HepG2 (cell line): ENCODE measurements at regions not wholly inside any gene's neighbourhood (a gene's known extent, or its start where the extent isn't known, plus 50 kb on each side); places are given as distances from the start of the nearest gene placed in this dataset.

Experiments used
- ATAC-seq: fragments of 200-7000 bp; cut with Tn5 transposase; 3 replicates; pipeline ENCODE4 v1.9.1; 2020; ENCODE audit warnings: mild to moderate bottlenecking, moderate library complexity
- BruUV-seq: library from RNA; stranded (reverse); fragments of 400-500 nt; replicated peaks from 2 replicates; lab custom pipeline; 2021; lab: Mats Ljungman, UMichigan
- CTCF ChIA-PET: fragments of 300-600 bp; formaldehyde crosslinking; extraction: SDS; loops from one replicate; lab custom pipeline; 2021; ENCODE audit warnings: low total read pairs, inconsistent platforms, low intra/inter-chr PET ratio; lab: Yijun Ruan, JAX
- POLR2A ChIA-PET: fragments of 350-600 bp; sonication (Branson Sonifier 250); formaldehyde crosslinking; loops from one replicate; lab custom pipeline; 2020; ENCODE audit warnings: antibody characterized with exemption, inconsistent platforms; lab: Yijun Ruan, JAX
- DNase-seq: peaks from one replicate; pipeline ENCODE4 v3.0.0-alpha.2; 2015; ENCODE audit warnings: low spot score
- FAIRE-seq: peaks from 3 replicates; lab custom pipeline; 2011; peaks lifted over from hg19 to GRCh38; lab: Jason Lieb, UNC
- H2AFZ ChIP-seq: one replicate; pipeline ENCODE4 v1.6.1; 2011; ENCODE audit warnings: low read length, inconsistent platforms
- H3K27ac ChIP-seq: fragments of 300-600 bp; 3 replicates; pipeline ENCODE4 v1.8.0; 2011; ENCODE audit warnings: mixed run types, mild to moderate bottlenecking, mixed read lengths, low read length, inconsistent platforms; ENCODE audit not compliant: insufficient read depth; ENCODE audit errors: extremely low read length
- H3K27me3 ChIP-seq, 2 experiments: fragments of 200-600 bp in 1 of 2; 2 replicates in 1 of 2; 3 replicates in 1 of 2; pipeline versions ENCODE4 v1.6.0 to v1.8.0; 2011; ENCODE audit warnings: low read length in 2 of 2, mild to moderate bottlenecking in 2 of 2, moderate library complexity in 2 of 2, inconsistent platforms in 1 of 2; ENCODE audit not compliant: insufficient read depth in 2 of 2, control insufficient read depth in 1 of 2
- H3K36me3 ChIP-seq, 2 experiments: fragments of 200-600 bp in 1 of 2; replicated peaks in 1 of 2; 2 replicates in 1 of 2; 3 replicates in 1 of 2; pipeline versions ENCODE4 v1.5.1 to v1.8.0; 2011; ENCODE audit warnings: low read length in 2 of 2, inconsistent platforms in 1 of 2; ENCODE audit not compliant: insufficient read depth in 2 of 2, control insufficient read depth in 1 of 2
- H3K4me1 ChIP-seq: 2 replicates; pipeline ENCODE4 v1.5.1; 2012; ENCODE audit warnings: low read length, inconsistent platforms; ENCODE audit not compliant: insufficient read depth
- H3K4me2 ChIP-seq: 2 replicates; pipeline ENCODE4 v1.6.0; 2011; ENCODE audit warnings: low read depth, low read length, inconsistent platforms
- H3K4me3 ChIP-seq, 3 experiments: fragments of 200-600 bp in 1 of 3; sonication (generic), shearing (Covaris generic) in 1 of 3; replicated peaks in 1 of 3; 2 replicates each; pipeline ENCODE4 v1.5.1; 2011 to 2016; ENCODE audit warnings: low read length in 3 of 3, inconsistent platforms in 2 of 3, low read depth in 2 of 3, mild to moderate bottlenecking in 2 of 3, control low read depth in 1 of 3, mixed read lengths in 1 of 3; ENCODE audit not compliant: insufficient read depth in 1 of 3
- H3K79me2 ChIP-seq: one replicate; pipeline ENCODE4 v1.6.1; 2011; ENCODE audit warnings: low read length, inconsistent platforms; ENCODE audit not compliant: insufficient read depth
- H3K9ac ChIP-seq: 2 replicates; pipeline ENCODE4 v1.6.0; 2011; ENCODE audit warnings: mild to moderate bottlenecking, low read depth, low read length, inconsistent platforms; ENCODE audit not compliant: insufficient read depth
- H3K9me3 ChIP-seq: 2 replicates; pipeline ENCODE4 v1.5.1; 2012; ENCODE audit warnings: mild to moderate bottlenecking, low read length
- H4K20me1 ChIP-seq: 2 replicates; pipeline ENCODE4 v1.6.0; 2011; ENCODE audit warnings: inconsistent platforms, mild to moderate bottlenecking, low read length, moderate library complexity; ENCODE audit not compliant: insufficient read depth
- MIER2 ChIP-seq: IDR thresholded peaks from 2 replicates; pipeline ENCODE4 v1.6.1; 2016; ENCODE audit warnings: missing biosample characterization, missing genetic modification reagents
- NFKB2 ChIP-seq: sonication (generic); formaldehyde crosslinking; IDR thresholded peaks from 2 replicates; pipeline ENCODE4 v1.4.0; 2020; ENCODE audit warnings: missing genetic modification reagents, borderline replicate concordance
- NFKBIZ ChIP-seq: IDR thresholded peaks from 2 replicates; pipeline ENCODE4 v1.6.1; 2018; ENCODE audit warnings: missing genetic modification reagents, missing compliant biosample characterization
- RBAK ChIP-seq: sonication (generic); formaldehyde crosslinking; IDR thresholded peaks from 2 replicates; pipeline ENCODE4 v1.5.1; 2020; ENCODE audit warnings: mild to moderate bottlenecking, missing genetic modification reagents
- ZNF234 ChIP-seq: sonication (generic); formaldehyde crosslinking; conservative IDR thresholded peaks from 2 replicates; pipeline ENCODE4 v1.5.1; 2020; ENCODE audit warnings: mild to moderate bottlenecking, missing genetic modification reagents
- ZNF331 ChIP-seq: sonication (generic); formaldehyde crosslinking; IDR thresholded peaks from 2 replicates; pipeline ENCODE4 v1.4.0; 2020; ENCODE audit warnings: missing genetic modification reagents
- ZNF746 ChIP-seq: sonication (generic); formaldehyde crosslinking; IDR thresholded peaks from 2 replicates; pipeline ENCODE4 v1.8.0; 2022; ENCODE audit warnings: mild to moderate bottlenecking, missing genetic modification reagents
- WGBS: methylation state at CpG from one replicate; pipeline ENCODE4 v1.1.6; 2017; ENCODE audit warnings: low lambda C conversion rate; 5-methylcytosine and 5-hydroxymethylcytosine counted together
- in situ Hi-C: cut with HindIII; loops from 2 replicates; pipeline ENCODE4 v1.10.0; 2017; ENCODE audit warnings: low pct_unique_long_range_greater_than_20kb; ENCODE audit not compliant: extremely low pct_ligation_motif_present
- intact Hi-C: fragments of 100-400 bp; cut with micrococcal nuclease; formaldehyde crosslinking; loops from one replicate; pipeline ENCODE4 v1.10.0; 2022; ENCODE audit not compliant: unreplicated experiment
- TF ChIP-seq, protein P1 (sequence below): sonication (generic); formaldehyde crosslinking; IDR thresholded peaks from 2 replicates; pipeline ENCODE4 v1.4.0; 2020; ENCODE audit warnings: missing genetic modification reagents
- TF ChIP-seq, protein P2 (sequence below): sonication (generic); formaldehyde crosslinking; IDR thresholded peaks from 2 replicates; pipeline ENCODE4 v1.8.0; 2022; ENCODE audit warnings: missing genetic modification reagents, mild to moderate bottlenecking, moderate library complexity, borderline replicate concordance
- TF ChIP-seq, protein P3 (sequence below): sonication (generic); formaldehyde crosslinking; IDR thresholded peaks from 2 replicates; pipeline ENCODE4 v1.5.0; 2020; ENCODE audit warnings: missing genetic modification reagents

DNA sequence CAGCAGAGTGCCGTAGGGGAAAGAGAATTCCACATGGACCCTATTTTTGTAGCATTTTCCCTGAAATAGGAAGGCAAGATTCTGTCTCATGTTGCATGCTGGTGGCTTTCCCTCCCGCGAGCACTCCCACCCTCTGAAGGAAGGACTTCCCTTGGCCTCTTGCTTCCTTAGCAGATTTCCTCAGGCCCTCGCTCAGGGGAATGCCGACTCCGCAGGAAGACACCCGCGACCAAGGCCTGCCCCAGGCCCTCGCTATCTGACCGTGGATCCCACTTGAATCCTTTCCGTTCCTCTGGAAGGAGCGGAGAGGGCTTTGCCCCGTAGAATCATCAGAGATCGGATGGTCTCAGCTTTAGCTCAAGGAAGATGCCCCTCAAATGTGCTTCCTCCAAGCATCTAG, 179.4 kb upstream of the FOXF1 start:
- Histone ChIP-seq H2AFZ (no peak overlapping the region), H3K4me2 (no peak overlapping the region), H3K4me1 (no peaks in the 10 kb centered on the region)
- no peak for TF ChIP-seq RBAK (CRISPR knock-in tag)
- TF ChIP-seq NFKBIZ (CRISPR knock-in tag), result no peak
- TF ChIP-seq, protein P1, sequence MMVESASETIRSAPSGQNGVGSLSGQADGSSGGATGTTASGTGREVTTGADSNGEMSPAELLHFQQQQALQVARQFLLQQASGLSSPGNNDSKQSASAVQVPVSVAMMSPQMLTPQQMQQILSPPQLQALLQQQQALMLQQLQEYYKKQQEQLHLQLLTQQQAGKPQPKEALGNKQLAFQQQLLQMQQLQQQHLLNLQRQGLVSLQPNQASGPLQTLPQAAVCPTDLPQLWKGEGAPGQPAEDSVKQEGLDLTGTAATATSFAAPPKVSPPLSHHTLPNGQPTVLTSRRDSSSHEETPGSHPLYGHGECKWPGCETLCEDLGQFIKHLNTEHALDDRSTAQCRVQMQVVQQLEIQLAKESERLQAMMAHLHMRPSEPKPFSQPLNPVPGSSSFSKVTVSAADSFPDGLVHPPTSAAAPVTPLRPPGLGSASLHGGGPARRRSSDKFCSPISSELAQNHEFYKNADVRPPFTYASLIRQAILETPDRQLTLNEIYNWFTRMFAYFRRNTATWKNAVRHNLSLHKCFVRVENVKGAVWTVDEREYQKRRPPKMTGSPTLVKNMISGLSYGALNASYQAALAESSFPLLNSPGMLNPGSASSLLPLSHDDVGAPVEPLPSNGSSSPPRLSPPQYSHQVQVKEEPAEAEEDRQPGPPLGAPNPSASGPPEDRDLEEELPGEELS, result no peak
- no peak for TF ChIP-seq ZNF746
- TF ChIP-seq, protein P2, sequence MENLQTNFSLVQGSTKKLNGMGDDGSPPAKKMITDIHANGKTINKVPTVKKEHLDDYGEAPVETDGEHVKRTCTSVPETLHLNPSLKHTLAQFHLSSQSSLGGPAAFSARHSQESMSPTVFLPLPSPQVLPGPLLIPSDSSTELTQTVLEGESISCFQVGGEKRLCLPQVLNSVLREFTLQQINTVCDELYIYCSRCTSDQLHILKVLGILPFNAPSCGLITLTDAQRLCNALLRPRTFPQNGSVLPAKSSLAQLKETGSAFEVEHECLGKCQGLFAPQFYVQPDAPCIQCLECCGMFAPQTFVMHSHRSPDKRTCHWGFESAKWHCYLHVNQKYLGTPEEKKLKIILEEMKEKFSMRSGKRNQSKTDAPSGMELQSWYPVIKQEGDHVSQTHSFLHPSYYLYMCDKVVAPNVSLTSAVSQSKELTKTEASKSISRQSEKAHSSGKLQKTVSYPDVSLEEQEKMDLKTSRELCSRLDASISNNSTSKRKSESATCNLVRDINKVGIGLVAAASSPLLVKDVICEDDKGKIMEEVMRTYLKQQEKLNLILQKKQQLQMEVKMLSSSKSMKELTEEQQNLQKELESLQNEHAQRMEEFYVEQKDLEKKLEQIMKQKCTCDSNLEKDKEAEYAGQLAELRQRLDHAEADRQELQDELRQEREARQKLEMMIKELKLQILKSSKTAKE (CRISPR knock-in tag), result no peak
- no peak for TF ChIP-seq NFKB2 (CRISPR knock-in tag)
- no peak for TF ChIP-seq MIER2
- TF ChIP-seq ZNF331 (CRISPR knock-in tag), result no peak
- no peak for TF ChIP-seq ZNF234 (CRISPR knock-in tag)
- TF ChIP-seq, protein P3, sequence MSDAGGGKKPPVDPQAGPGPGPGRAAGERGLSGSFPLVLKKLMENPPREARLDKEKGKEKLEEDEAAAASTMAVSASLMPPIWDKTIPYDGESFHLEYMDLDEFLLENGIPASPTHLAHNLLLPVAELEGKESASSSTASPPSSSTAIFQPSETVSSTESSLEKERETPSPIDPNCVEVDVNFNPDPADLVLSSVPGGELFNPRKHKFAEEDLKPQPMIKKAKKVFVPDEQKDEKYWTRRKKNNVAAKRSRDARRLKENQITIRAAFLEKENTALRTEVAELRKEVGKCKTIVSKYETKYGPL, result no peak
- TF ChIP-seq, all 625 proteins: peak for 0
- no peak for ATAC-seq
- ChIA-PET CTCF (no interaction called here), POLR2A (no interaction called here)
- Histone ChIP-seq H3K9ac (no peak overlapping the region), H3K79me2 (no peaks in the 10 kb centered on the region), H3K4me3 (no peak overlapping the region), H4K20me1 (no peaks in the 10 kb centered on the region; the same call in 1 of the 2 replicates), H3K27me3 (peaks cover 6 to 55% of the 10 kb centered on the region in 2 experiments; a peak in 4 of 5 replicates), H3K27ac (no peak overlapping the region), H3K9me3 (no peaks in the 10 kb centered on the region), H3K36me3 (no peaks in the 10 kb centered on the region)
- no peak for FAIRE-seq
- no TSS peak for BruUV-seq
- in situ Hi-C loops, result no loop called here
- intact Hi-C loops, result no loop called here
- DNase-seq, result no peak
- WGBS, result 25% methylated on average over 14 of the region's 14 CpGs
